ENCODE measurements at regions not wholly inside any gene's neighbourhood (a gene's known extent, or its start where the extent isn't known, plus 50 kb on each side); places are given as distances from the start of the nearest gene placed in this dataset.

DNA sequence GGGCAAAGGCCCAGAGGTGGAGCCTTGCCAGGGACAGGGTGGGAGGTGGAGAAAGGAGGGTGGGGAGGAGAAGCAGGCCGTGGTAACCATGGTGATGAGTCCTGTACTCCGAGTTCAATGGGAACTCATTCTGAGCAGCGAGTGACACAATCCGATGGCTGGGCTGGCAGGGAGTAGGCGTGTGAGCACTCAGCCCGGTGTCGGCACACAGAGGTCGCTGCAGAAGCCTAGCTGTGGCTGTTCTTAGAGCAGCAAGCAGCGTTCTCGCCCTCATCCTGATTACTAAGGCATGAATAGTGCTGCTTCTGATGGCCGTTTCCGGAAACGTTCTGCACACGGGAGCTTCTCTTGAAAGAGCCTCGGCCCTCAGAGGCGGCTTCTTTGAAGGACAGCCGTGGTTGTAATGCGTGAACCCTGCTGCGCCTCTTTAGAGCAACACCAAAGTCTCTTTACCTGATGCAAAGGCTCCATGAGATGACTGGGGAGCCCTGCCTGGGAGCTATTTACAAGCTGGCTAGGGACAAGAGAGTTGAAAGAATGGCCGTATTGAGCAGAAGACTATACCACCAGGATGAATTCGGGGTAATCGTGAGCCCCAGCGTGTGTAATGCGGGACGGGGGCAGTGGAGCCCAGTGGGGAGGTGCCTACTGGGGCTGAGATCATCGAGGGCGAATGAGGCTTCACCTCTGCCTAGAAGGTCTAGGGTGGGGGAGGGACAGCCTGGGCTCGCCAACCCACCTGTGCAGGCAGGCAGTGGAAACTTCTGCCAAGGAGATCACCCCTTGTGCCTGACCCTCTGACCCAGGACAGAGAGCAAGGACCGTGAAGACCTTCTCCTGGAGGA is 72.8 kb upstream of the PAX7 start:
- no peak overlapping the region for H3K27ac Mint-ChIP-seq (ENCODE audit: unreplicated experiment)
- H3K4me3 Mint-ChIP-seq (ENCODE audit: unreplicated experiment), result peak overlapping the region; percentile 30
- peaks cover 3% of the 10 kb centered on the region for H3K36me3 Mint-ChIP-seq (ENCODE audit: unreplicated experiment)
- H3K4me1 Mint-ChIP-seq (ENCODE audit: low read depth, unreplicated experiment), result peaks cover 13% of the 10 kb centered on the region
- peak; percentile 40 for DNase-seq
- H3K9me3 Mint-ChIP-seq (ENCODE audit: unreplicated experiment), result peaks cover 3% of the 10 kb centered on the region
- no peak for TF ChIP-seq CTCF (IDR thresholded peaks at IDR 0.05; ENCODE audit: partially characterized antibody, unreplicated experiment)
- H3K27me3 Mint-ChIP-seq (ENCODE audit: unreplicated experiment), result peaks cover 15% of the 10 kb centered on the region

- Mint-ChIP-seq H3K9me3 (ENCODE audit: unreplicated experiment) (peaks cover 1% of the 10 kb centered on the region), H3K4me3 (ENCODE audit: unreplicated experiment) (no peak overlapping the region), H3K4me1 (ENCODE audit: low read depth, unreplicated experiment) (peaks cover 13% of the 10 kb centered on the region), H3K27ac (ENCODE audit: unreplicated experiment) (no peak overlapping the region), H3K36me3 (ENCODE audit: unreplicated experiment) (no peaks in the 10 kb centered on the region), H3K27me3 (ENCODE audit: unreplicated experiment) (peaks cover 10% of the 10 kb centered on the region)
- no peak for TF ChIP-seq CTCF (IDR thresholded peaks at IDR 0.05; ENCODE audit: partially characterized antibody, unreplicated experiment)
- no peak for DNase-seq
These were observed 70.0 kb upstream of the PAX7 start for GRCh38 chr1:18560692-18561091.

GRCh38 chr1:18561967-18562366 is 68.7 kb upstream of the PAX7 start:
- no peak for TF ChIP-seq CTCF (IDR thresholded peaks at IDR 0.05; ENCODE audit: partially characterized antibody, unreplicated experiment)
- H3K27ac Mint-ChIP-seq (ENCODE audit: unreplicated experiment), result peak overlapping the region; percentile 6
- no peaks in the 10 kb centered on the region for H3K36me3 Mint-ChIP-seq (ENCODE audit: unreplicated experiment)
- peaks cover 1% of the 10 kb centered on the region for H3K9me3 Mint-ChIP-seq (ENCODE audit: unreplicated experiment)
- DNase-seq, result no peak
- H3K4me1 Mint-ChIP-seq (ENCODE audit: low read depth, unreplicated experiment), result peaks cover 16% of the 10 kb centered on the region
- peaks cover 6% of the 10 kb centered on the region for H3K27me3 Mint-ChIP-seq (ENCODE audit: unreplicated experiment)
- H3K4me3 Mint-ChIP-seq (ENCODE audit: unreplicated experiment), result no peak overlapping the region

DNA sequence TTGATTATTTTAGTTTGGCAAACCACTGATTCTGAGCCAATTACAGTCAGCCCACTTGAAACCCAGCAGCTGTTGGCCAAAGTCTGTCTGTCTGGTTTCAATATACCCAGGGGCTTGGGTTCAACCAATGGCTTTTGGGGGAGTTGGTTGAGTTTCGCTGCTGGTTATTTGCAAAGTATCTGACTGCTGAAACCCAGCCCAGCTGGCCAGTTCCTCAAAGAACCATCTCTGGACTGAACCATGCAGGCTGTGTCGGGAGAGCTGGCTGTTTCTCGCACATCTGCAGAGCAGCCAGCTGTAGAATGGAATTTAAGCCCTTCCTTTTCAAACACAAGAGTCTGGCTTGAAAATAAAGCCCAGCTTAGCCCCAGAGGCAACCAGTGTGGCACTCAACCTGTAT is 66.0 kb upstream of the PAX7 start:
- H3K4me3 Mint-ChIP-seq (ENCODE audit: unreplicated experiment), result no peak overlapping the region
- H3K27me3 Mint-ChIP-seq (ENCODE audit: unreplicated experiment), result no peaks in the 10 kb centered on the region
- no peak for TF ChIP-seq CTCF (IDR thresholded peaks at IDR 0.05; ENCODE audit: partially characterized antibody, unreplicated experiment)
- peaks cover 1% of the 10 kb centered on the region for H3K9me3 Mint-ChIP-seq (ENCODE audit: unreplicated experiment)
- no peaks in the 10 kb centered on the region for H3K36me3 Mint-ChIP-seq (ENCODE audit: unreplicated experiment)
- DNase-seq, result no peak
- no peak overlapping the region for H3K27ac Mint-ChIP-seq (ENCODE audit: unreplicated experiment)
- H3K4me1 Mint-ChIP-seq (ENCODE audit: low read depth, unreplicated experiment), result peaks cover 7% of the 10 kb centered on the region

DNA sequence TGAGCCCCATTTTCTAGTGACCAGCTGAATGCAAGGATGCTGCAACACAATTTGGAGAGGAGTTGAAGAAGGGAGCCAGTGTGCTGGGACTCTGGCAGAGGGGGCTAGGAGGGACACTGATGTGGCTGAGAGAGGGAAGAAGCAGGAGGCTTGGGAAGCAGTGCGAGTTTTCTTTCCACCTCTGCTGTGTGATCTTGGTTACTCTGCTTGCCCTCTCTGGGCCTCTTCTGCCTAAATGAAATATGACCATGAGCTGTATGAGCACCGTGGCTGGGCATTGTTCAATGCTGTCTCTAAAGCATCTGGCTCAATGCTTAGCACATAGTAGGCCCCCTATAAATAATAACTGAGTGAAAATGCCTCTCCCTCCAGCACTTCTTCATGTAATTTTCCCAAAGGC is 65.3 kb upstream of the PAX7 start:
- H3K27me3 Mint-ChIP-seq (ENCODE audit: unreplicated experiment), result no peaks in the 10 kb centered on the region
- peaks cover 11% of the 10 kb centered on the region for H3K4me1 Mint-ChIP-seq (ENCODE audit: low read depth, unreplicated experiment)
- no peak for DNase-seq
- H3K27ac Mint-ChIP-seq (ENCODE audit: unreplicated experiment), result no peak overlapping the region
- H3K36me3 Mint-ChIP-seq (ENCODE audit: unreplicated experiment), result no peaks in the 10 kb centered on the region
- peaks cover 1% of the 10 kb centered on the region for H3K9me3 Mint-ChIP-seq (ENCODE audit: unreplicated experiment)
- TF ChIP-seq CTCF (IDR thresholded peaks at IDR 0.05; ENCODE audit: partially characterized antibody, unreplicated experiment), result no peak
- H3K4me3 Mint-ChIP-seq (ENCODE audit: unreplicated experiment), result no peak overlapping the region
